Endothelial cell of umbilical vein (primary cell): ENCODE measurements at regions not wholly inside any gene's neighbourhood (a gene's known extent, or its start where the extent isn't known, plus 50 kb on each side); places are given as distances from the start of the nearest gene placed in this dataset.

Experiments used
- BruUV-seq: library from RNA; stranded (reverse); fragments of 400-500 nt; replicated peaks from 2 replicates; lab custom pipeline; 2021; lab: Mats Ljungman, UMichigan
- CTCF ChIA-PET: fragments of 300-600, 350-600 bp; sonication (Branson Sonifier 250); formaldehyde crosslinking; loops from one replicate; lab custom pipeline; 2021; ENCODE audit warnings: antibody characterized with exemption, inconsistent platforms; lab: Charles Lee
- POLR2A ChIA-PET: fragments of 300-600, 350-600 bp; sonication (Branson Sonifier 250); formaldehyde crosslinking; loops from one replicate; lab custom pipeline; 2021; ENCODE audit warnings: antibody characterized with exemption, inconsistent platforms; lab: Charles Lee
- DNase-seq: peaks from one replicate; pipeline ENCODE4 v3.0.0-alpha.2; 2011; ENCODE audit warnings: low read depth, low spot score
- FAIRE-seq: peaks from 2 replicates; lab custom pipeline; 2011; peaks lifted over from hg19 to GRCh38; lab: Jason Lieb, UNC
- H2AFZ ChIP-seq: 2 replicates; pipeline ENCODE4 v1.6.0; 2012; ENCODE audit warnings: low read depth, low read length, control low read depth, inconsistent platforms
- H3K27ac ChIP-seq: 2 replicates; pipeline ENCODE4 v1.5.1; 2011; ENCODE audit warnings: low read depth, mild to moderate bottlenecking, control low read depth, low read length, moderate library complexity; ENCODE audit not compliant: insufficient read depth
- H3K27me3 ChIP-seq, 2 experiments: 2 replicates each; pipeline versions ENCODE4 v1.6.0 to v1.6.1; 2011; ENCODE audit warnings: low read length in 2 of 2, mixed read lengths in 1 of 2; ENCODE audit not compliant: control insufficient read depth in 2 of 2, insufficient read depth in 2 of 2
- H3K36me3 ChIP-seq, 2 experiments: 2 replicates in 1 of 2; 3 replicates in 1 of 2; pipeline ENCODE4 v1.5.1; 2011; ENCODE audit warnings: low read length in 2 of 2, mild to moderate bottlenecking in 1 of 2, moderate library complexity in 1 of 2; ENCODE audit not compliant: control insufficient read depth in 2 of 2, insufficient read depth in 2 of 2; ENCODE audit errors: extremely low read depth in 1 of 2
- H3K4me1 ChIP-seq: 3 replicates; pipeline ENCODE4 v1.5.1; 2011; ENCODE audit warnings: mild to moderate bottlenecking, low read length; ENCODE audit not compliant: control insufficient read depth, insufficient read depth; ENCODE audit errors: extremely low read depth
- H3K4me2 ChIP-seq: 2 replicates; pipeline ENCODE4 v1.6.1; 2011; ENCODE audit warnings: low read length, control low read depth, mixed read lengths; ENCODE audit not compliant: insufficient read depth
- H3K4me3 ChIP-seq, 3 experiments: fragments of 200-600 bp in 1 of 3; sonication (generic), shearing (Covaris generic) in 1 of 3; replicated peaks in 1 of 3; 2 replicates each; pipeline ENCODE4 v1.5.1; 2011 to 2016; ENCODE audit warnings: control low read depth in 3 of 3, low read length in 3 of 3, mild to moderate bottlenecking in 2 of 3, inconsistent platforms in 1 of 3, low read depth in 1 of 3, moderate library complexity in 1 of 3; ENCODE audit not compliant: insufficient read depth in 1 of 3
- H3K79me2 ChIP-seq: 2 replicates; pipeline ENCODE4 v1.6.0; 2012; ENCODE audit warnings: low read length, inconsistent platforms; ENCODE audit not compliant: control insufficient read depth, insufficient read depth
- H3K9ac ChIP-seq: replicated peaks from 2 replicates; pipeline ENCODE3; 2011; ENCODE audit warnings: low read length, control low read depth; ENCODE audit not compliant: insufficient read depth; ENCODE audit errors: extremely low read depth
- H3K9me1 ChIP-seq: replicated peaks from 3 replicates; pipeline ENCODE4 v1.6.0; 2011; ENCODE audit warnings: mild to moderate bottlenecking, low read length; ENCODE audit not compliant: control insufficient read depth, insufficient read depth; ENCODE audit errors: extremely low read depth
- H3K9me3 ChIP-seq: replicated peaks from 2 replicates; pipeline ENCODE4 v1.5.1; 2012; ENCODE audit warnings: low read length, inconsistent platforms; ENCODE audit not compliant: control insufficient read depth, insufficient read depth
- H4K20me1 ChIP-seq: replicated peaks from 2 replicates; pipeline ENCODE3; 2011; ENCODE audit warnings: mild to moderate bottlenecking, low read length; ENCODE audit not compliant: control insufficient read depth, insufficient read depth; ENCODE audit errors: extremely low read depth
- EZH2 ChIP-seq: IDR thresholded peaks from 2 replicates; pipeline ENCODE4 v1.6.1; 2012; ENCODE audit warnings: borderline replicate concordance, low read depth, mild to moderate bottlenecking, moderate library complexity, low read length, inconsistent platforms; ENCODE audit not compliant: severe bottlenecking
- FOS ChIP-seq: IDR thresholded peaks from 2 replicates; pipeline ENCODE4 v1.6.1; 2011; ENCODE audit warnings: mild to moderate bottlenecking, low read length, moderate library complexity, borderline replicate concordance; ENCODE audit not compliant: insufficient read depth
- GATA2 ChIP-seq: IDR thresholded peaks from 2 replicates; pipeline ENCODE4 v1.7.0; 2011; ENCODE audit warnings: low read depth, mild to moderate bottlenecking, moderate library complexity, mixed read lengths, low read length; ENCODE audit not compliant: insufficient read length, insufficient read depth
- JUN ChIP-seq: IDR thresholded peaks from 2 replicates; pipeline ENCODE4 v1.6.1; 2011; ENCODE audit warnings: borderline replicate concordance, low read depth; ENCODE audit not compliant: insufficient read length, insufficient read depth
- MYC ChIP-seq: IDR thresholded peaks from one replicate; pipeline ENCODE4 v1.6.1; 2011; ENCODE audit warnings: mild to moderate bottlenecking, low read depth, low read length
- POLR2A ChIP-seq: IDR thresholded peaks from 2 replicates; pipeline ENCODE4 v1.6.1; 2012; ENCODE audit warnings: low read depth, mild to moderate bottlenecking, control low read depth, low read length
- POLR2AphosphoS5 ChIP-seq: IDR thresholded peaks from 2 replicates; pipeline ENCODE4 v1.6.1; 2012; ENCODE audit warnings: low read depth, mild to moderate bottlenecking, control low read depth, low read length, moderate library complexity; ENCODE audit not compliant: insufficient read depth
- dilution Hi-C: fragments of 300-500 bp; cut with MboI; formaldehyde crosslinking; loops from one replicate; pipeline ENCODE4 v1.15.0; 2019; ENCODE audit warnings: low sequenced_read_pairs; ENCODE audit not compliant: extremely low pct_ligation_motif_present
- intact Hi-C: fragments of 100-400 bp; cut with micrococcal nuclease; formaldehyde crosslinking; loops from one replicate; pipeline ENCODE4 v1.10.0; 2022
- TF ChIP-seq, protein P1 (sequence below): IDR thresholded peaks from 2 replicates; pipeline ENCODE4 v1.6.1; 2011; ENCODE audit not compliant: insufficient read depth, insufficient read length
- TF ChIP-seq, protein P2 (sequence below), 2 donors: IDR thresholded peaks; 1 replicate in 1 of 2; 2 replicates in 1 of 2; pipeline ENCODE4 v1.5.1; 2011; ENCODE audit warnings: low read length in 2 of 2, mild to moderate bottlenecking in 2 of 2, moderate library complexity in 2 of 2, control low read depth in 1 of 2, inconsistent platforms in 1 of 2, low read depth in 1 of 2; ENCODE audit not compliant: insufficient read depth in 1 of 2; ENCODE audit errors: extremely low read depth in 1 of 2

DNA sequence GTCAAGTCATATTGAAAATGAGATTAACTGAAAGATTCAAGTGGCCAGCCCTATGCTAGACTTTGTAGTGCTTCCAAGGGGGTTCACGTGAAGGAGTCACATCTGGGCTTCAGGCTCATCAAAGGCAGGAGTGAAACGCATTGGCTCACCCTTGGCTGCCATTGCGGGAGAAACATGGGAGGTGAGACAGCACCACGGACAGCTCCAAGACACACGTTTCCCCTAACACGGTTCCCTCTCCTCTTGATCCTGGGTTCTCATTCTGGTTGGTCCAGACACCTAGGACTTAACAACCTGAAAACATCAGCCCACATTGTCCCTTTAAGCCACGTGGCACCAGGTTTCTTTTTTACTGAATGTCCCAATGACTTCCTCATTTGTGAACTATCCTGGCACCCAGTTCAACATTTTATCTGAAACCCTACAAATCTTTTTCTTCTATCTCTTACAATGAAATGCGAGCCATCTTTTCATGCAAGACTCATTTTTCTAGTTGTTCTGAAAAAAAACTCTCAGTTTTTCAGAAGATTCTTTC is 279.0 kb upstream of the VCX3A start:
- Histone ChIP-seq H3K36me3 (no peaks in the 10 kb centered on the region), H4K20me1 (no peaks in the 10 kb centered on the region), H3K27ac (no peak overlapping the region), H3K4me3 (no peak overlapping the region), H3K27me3 (no peaks in the 10 kb centered on the region), H2AFZ (no peak overlapping the region), H3K9me1 (no peaks in the 10 kb centered on the region), H3K9ac (no peak overlapping the region), H3K9me3 (no peaks in the 10 kb centered on the region), H3K4me1 (no peaks in the 10 kb centered on the region), H3K4me2 (no peak overlapping the region), H3K79me2 (no peaks in the 10 kb centered on the region)
- TF ChIP-seq EZH2 (no peak), POLR2A (no peak), GATA2 (no peak), FOS (no peak), MYC (no peak), POLR2AphosphoS5 (no peak), JUN (no peak)
- TF ChIP-seq, protein P1, sequence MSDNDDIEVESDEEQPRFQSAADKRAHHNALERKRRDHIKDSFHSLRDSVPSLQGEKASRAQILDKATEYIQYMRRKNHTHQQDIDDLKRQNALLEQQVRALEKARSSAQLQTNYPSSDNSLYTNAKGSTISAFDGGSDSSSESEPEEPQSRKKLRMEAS, result no peak
- TF ChIP-seq, protein P2, sequence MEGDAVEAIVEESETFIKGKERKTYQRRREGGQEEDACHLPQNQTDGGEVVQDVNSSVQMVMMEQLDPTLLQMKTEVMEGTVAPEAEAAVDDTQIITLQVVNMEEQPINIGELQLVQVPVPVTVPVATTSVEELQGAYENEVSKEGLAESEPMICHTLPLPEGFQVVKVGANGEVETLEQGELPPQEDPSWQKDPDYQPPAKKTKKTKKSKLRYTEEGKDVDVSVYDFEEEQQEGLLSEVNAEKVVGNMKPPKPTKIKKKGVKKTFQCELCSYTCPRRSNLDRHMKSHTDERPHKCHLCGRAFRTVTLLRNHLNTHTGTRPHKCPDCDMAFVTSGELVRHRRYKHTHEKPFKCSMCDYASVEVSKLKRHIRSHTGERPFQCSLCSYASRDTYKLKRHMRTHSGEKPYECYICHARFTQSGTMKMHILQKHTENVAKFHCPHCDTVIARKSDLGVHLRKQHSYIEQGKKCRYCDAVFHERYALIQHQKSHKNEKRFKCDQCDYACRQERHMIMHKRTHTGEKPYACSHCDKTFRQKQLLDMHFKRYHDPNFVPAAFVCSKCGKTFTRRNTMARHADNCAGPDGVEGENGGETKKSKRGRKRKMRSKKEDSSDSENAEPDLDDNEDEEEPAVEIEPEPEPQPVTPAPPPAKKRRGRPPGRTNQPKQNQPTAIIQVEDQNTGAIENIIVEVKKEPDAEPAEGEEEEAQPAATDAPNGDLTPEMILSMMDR (IDR thresholded peaks at IDR 0.05; ENCODE audit: extremely low read depth in 1 of 2, insufficient read depth in 1 of 2, low read depth in 1 of 2, low read length in 2 of 2), result no peak
- no peak for DNase-seq
- intact Hi-C loops (no loop called here), dilution Hi-C loops (no loop called here)
- POLR2A ChIA-PET, result no interaction called here
- FAIRE-seq, result no peak
- no TSS peak for BruUV-seq
- CTCF ChIA-PET, result no interaction called here
